Pancreas (tissue), 10 donors: ENCODE measurements at regions not wholly inside any gene's neighbourhood (a gene's known extent, or its start where the extent isn't known, plus 50 kb on each side); places are given as distances from the start of the nearest gene placed in this dataset.

ENCODE experiments used
- ATAC-seq, 4 donors: fragments of 200-7000 bp; cut with Tn5 transposase; one replicate each; pipeline versions ENCODE4 v1.8.0 to v1.9.1; 2020; ENCODE audit warnings: mild to moderate bottlenecking in 4 of 4, moderate library complexity in 4 of 4
- DNase-seq, 6 donors: peaks; one replicate each; pipeline ENCODE4 v3.0.0-alpha.2; 2020
- FAIRE-seq: peaks from 2 replicates; lab custom pipeline; 2012; peaks lifted over from hg19 to GRCh38; lab: Jason Lieb, UNC
- H3K27ac ChIP-seq, 4 donors: fragments of 200-600 bp; sonication (generic); 1 replicate in 3 of 4; 2 replicates in 1 of 4; pipeline versions ENCODE4 v1.5.0 to v1.8.0; 2020
- H3K27me3 ChIP-seq, 4 donors: fragments of 200-600 bp; one replicate each; pipeline ENCODE4 v1.8.0; 2021
- H3K36me3 ChIP-seq, 3 donors: fragments of 200-600 bp; sonication (generic) in 1 of 3; one replicate each; pipeline versions ENCODE4 v1.5.0 to v1.8.0; 2020 to 2021
- H3K4me1 ChIP-seq, 3 donors: fragments of 200-600 bp; one replicate each; pipeline ENCODE4 v1.8.0; 2021
- H3K4me3 ChIP-seq, 4 donors: fragments of 200-600 bp; sonication (generic) in 2 of 4; one replicate each; pipeline versions ENCODE4 v1.5.0 to v1.8.0; 2020 to 2021
- H3K9me3 ChIP-seq, 4 donors: fragments of 200-600 bp; one replicate each; pipeline ENCODE4 v1.8.0; 2021
- WGBS, 2 donors: extraction: QIAGEN DNeasy Blood & Tissue Kit; methylation state at CpG; one replicate each; pipeline ENCODE4 v1.1.7; 2013; 5-methylcytosine and 5-hydroxymethylcytosine counted together
- intact Hi-C, 3 donors: fragments of 100-400 bp; cut with DNase I; formaldehyde crosslinking; loops; one replicate each; pipeline versions ENCODE4 v1.11.1 to v1.14.2; 2022
- TF ChIP-seq, protein P1 (sequence below), 4 donors: fragments of 200-600 bp; sonication (generic) in 3 of 4; IDR thresholded peaks; one replicate each; pipeline versions ENCODE4 v1.5.0 to v1.8.0; 2021; ENCODE audit warnings: antibody characterized with exemption in 4 of 4
- donor health status: healthy with polysubstance abuse.
- donor health status: DM: no; HTN: no; CAD: no; lungs with moderate emphysema.
- donor health status: DM: no; HTN: no; CAD: no.
- donor health status: control.
- donor health status: control.
- donor health status: Bipolar disorder and iron deficiency.
- donor health status: DM: yes; HTN: yes; CAD: no.
- donor health status: DM: no; HTN: no; CAD: no.
- donor health status: DM: no; HTN: no; CAD: no.
- donor health status: DM: yes; HTN: yes; CAD: no.

DNA sequence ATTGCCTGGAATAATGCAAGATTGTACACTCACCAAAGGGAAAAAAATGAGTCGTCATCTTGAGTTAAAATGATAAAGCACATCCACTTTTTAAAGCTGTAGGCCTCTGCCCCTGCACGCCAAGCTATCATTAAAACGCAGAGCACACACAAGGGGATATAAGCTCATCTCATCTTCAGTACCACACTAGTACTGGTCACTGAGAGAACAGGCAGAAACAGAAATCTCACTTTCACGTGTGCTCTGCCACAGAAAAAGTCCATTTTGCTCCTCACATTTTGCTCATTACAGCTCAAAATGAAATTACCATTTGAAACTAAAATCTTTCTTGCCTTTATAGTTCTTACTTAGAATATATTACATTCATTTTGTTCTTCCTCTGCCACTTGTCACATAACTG lies 99.2 kb upstream of the SLC30A5 start:
- 76 to 83% methylated on average over 4 of the region's 4 CpGs for WGBS, 2 donors
- intact Hi-C loops = no loop called here
- Histone ChIP-seq H3K4me3 (no peak overlapping the region), H3K27ac (no peak overlapping the region), H3K9me3 (no peaks in the 10 kb centered on the region), H3K27me3 (no peaks in the 10 kb centered on the region), H3K4me1 (no peaks in the 10 kb centered on the region), H3K36me3 (no peaks in the 10 kb centered on the region)
- TF ChIP-seq, protein P1, sequence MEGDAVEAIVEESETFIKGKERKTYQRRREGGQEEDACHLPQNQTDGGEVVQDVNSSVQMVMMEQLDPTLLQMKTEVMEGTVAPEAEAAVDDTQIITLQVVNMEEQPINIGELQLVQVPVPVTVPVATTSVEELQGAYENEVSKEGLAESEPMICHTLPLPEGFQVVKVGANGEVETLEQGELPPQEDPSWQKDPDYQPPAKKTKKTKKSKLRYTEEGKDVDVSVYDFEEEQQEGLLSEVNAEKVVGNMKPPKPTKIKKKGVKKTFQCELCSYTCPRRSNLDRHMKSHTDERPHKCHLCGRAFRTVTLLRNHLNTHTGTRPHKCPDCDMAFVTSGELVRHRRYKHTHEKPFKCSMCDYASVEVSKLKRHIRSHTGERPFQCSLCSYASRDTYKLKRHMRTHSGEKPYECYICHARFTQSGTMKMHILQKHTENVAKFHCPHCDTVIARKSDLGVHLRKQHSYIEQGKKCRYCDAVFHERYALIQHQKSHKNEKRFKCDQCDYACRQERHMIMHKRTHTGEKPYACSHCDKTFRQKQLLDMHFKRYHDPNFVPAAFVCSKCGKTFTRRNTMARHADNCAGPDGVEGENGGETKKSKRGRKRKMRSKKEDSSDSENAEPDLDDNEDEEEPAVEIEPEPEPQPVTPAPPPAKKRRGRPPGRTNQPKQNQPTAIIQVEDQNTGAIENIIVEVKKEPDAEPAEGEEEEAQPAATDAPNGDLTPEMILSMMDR (IDR thresholded peaks at IDR 0.05) = no peak
- FAIRE-seq (no peak), ATAC-seq (no peak), DNase-seq (no peak)

DNA sequence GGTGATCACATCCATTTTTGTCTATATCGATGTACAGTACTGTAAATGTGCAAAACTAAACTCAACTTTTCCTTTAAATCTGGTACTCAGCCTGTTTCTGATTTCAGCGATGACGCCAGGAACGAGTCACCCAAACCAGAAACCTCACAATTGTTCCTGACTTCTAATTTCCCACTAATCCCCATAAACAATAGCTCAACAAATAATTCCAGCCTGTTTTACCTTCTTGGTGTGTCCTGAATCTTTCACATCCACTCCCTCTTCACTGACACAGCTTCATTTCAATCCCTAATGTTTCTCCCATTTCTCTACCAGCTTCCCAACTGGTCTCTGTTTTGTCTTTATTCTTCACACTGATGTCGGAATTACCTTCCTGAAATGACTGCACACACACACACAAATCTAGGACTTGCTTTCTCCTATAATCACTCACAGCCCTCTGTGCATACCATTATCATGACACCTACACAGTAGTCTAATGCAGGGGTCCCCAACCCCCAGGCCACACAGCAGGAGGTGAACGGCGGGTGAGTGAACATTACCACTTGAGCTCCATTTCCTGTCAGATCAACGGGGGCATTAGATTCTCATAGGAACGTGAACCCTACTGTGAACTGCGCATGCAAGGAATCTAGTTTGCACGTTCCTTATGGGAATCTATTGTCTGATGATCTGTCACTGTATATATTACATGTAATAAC lies 97.8 kb upstream of the SLC30A5 start:
- FAIRE-seq (no peak), DNase-seq (no peak), ATAC-seq (no peak)
- Histone ChIP-seq H3K4me3 (no peak overlapping the region), H3K4me1 (no peaks in the 10 kb centered on the region), H3K9me3 (no peaks in the 10 kb centered on the region), H3K36me3 (no peaks in the 10 kb centered on the region), H3K27me3 (no peaks in the 10 kb centered on the region), H3K27ac (no peak overlapping the region)
- 66 to 83% methylated on average over 11 of the region's 11 CpGs for WGBS, 2 donors
- TF ChIP-seq, protein P1 (IDR thresholded peaks at IDR 0.05) = no peak
- intact Hi-C loops = no loop called here

DNA sequence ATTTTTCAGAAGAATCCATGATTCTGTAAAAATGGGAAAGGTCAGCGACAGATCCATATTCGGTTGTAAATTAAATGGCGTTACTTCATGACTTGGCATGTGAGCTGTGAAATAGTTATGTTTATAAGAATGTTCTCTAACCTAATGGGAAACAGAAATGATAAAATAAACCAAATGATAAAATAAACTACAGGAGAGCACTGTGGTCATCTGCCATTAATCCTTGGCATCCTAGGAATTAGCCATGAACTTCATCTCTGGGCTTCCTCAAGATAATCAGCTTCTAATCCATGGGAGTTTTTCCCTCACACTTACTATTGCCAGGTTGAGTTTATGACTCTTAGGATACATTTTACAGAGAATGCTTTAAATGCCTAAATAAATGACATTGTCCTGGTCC lies 94.6 kb upstream of the SLC30A5 start:
- ATAC-seq (no peak), FAIRE-seq (no peak), DNase-seq (no peak)
- Histone ChIP-seq H3K27ac (no peak overlapping the region), H3K36me3 (no peaks in the 10 kb centered on the region), H3K27me3 (no peaks in the 10 kb centered on the region), H3K4me3 (no peak overlapping the region), H3K4me1 (no peaks in the 10 kb centered on the region), H3K9me3 (no peaks in the 10 kb centered on the region)
- TF ChIP-seq, protein P1 (IDR thresholded peaks at IDR 0.05) = no peak
- WGBS, 2 donors = 90 to 96% methylated on average over 3 of the region's 3 CpGs
- intact Hi-C loops = no loop called here

DNA sequence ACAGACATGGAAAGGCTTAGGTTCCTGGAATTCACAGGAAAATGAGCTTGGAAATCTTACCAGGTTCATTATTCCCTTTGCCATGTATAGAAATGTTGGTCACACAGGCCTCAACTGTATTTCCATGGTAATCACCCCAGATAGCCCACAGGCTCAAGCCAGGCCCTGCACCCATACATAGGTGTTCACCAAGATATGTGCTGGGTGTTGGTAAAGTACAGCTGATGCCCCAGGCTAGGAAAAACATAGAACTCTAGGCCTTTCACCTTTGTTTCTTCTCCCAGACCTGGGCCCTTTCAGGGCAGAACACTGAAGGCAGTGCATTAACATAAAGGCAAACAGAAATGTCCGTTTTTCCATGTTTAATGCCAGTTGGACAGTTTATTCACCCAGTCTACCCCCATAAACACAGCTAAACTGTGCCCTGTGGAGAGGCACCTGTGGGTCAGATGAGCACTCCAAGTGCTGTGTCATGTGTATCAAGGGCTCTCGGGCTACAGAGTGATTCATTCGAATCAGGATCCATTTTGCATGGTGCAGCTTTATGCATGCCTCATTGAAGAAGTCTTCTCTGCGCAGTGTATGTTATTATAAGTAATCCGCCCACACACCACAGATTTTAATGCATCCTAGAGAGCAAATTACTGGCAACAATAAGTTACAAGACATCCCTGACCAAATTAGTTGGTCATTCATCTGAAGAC lies 93.4 kb upstream of the SLC30A5 start:
- Histone ChIP-seq H3K27me3 (no peaks in the 10 kb centered on the region), H3K9me3 (no peaks in the 10 kb centered on the region), H3K36me3 (no peaks in the 10 kb centered on the region), H3K4me3 (no peak overlapping the region), H3K4me1 (no peaks in the 10 kb centered on the region), H3K27ac (no peak overlapping the region)
- no peak for FAIRE-seq
- no peak for DNase-seq
- WGBS, 2 donors = 78 to 85% methylated on average over 5 of the region's 5 CpGs
- intact Hi-C loops = no loop called here
- no peak for ATAC-seq
- TF ChIP-seq, protein P1 (IDR thresholded peaks at IDR 0.05) = no peak

DNA sequence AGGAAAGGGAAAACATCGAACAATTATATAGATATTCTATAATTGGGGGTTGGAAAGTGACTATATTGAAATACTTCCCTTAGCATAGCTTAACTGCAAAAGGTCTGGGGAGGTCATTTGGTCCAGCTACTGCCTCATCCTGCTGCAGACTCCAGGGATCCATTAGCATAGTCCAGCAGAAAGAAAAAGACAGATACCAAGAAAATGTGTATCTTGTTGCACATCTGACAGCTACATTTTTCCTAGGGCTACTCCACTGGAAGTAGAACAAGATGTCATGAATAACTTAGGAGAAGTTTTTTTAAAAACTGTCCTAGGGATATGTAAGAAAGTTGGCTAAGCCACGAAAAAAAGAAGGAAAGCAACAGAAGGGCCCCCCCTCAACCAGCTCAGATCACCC lies 92.9 kb upstream of the SLC30A5 start:
- DNase-seq (no peak), ATAC-seq (no peak), FAIRE-seq (no peak)
- WGBS, 2 donors = 69 to 74% methylated on average over 2 of the region's 2 CpGs
- Histone ChIP-seq H3K27ac (no peak overlapping the region), H3K4me3 (no peak overlapping the region), H3K36me3 (no peaks in the 10 kb centered on the region), H3K4me1 (no peaks in the 10 kb centered on the region), H3K27me3 (no peaks in the 10 kb centered on the region), H3K9me3 (no peaks in the 10 kb centered on the region)
- intact Hi-C loops = no loop called here
- TF ChIP-seq, protein P1 (IDR thresholded peaks at IDR 0.05) = no peak
